NCI-H226 (cell line): ENCODE measurements at regions not wholly inside any gene's neighbourhood (a gene's known extent, or its start where the extent isn't known, plus 50 kb on each side); places are given as distances from the start of the nearest gene placed in this dataset.

Experiments
- DNase-seq: peaks from one replicate; pipeline ENCODE4 v3.0.0-alpha.2; 2015

DNA sequence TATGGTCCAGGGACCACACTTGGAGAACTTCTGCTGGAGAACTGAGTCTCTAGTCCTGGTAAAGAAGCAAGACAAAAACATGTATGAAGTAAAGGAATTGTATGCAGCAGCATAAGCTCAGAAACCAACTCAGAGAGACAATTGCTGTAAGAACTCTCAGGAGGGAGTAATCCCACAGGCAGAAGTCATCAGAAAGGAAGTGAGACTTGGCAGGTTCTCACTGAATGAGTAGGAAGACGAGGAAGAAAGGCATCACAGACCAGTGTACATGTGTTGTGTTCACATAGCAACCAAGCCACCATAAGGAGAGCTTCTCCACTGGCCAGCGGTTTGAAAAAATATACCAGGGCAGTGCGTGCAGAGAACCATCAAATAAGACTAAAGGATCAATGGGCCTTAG lies 57.9 kb upstream of the FST start:
- peak; percentile 85 for DNase-seq

DNA sequence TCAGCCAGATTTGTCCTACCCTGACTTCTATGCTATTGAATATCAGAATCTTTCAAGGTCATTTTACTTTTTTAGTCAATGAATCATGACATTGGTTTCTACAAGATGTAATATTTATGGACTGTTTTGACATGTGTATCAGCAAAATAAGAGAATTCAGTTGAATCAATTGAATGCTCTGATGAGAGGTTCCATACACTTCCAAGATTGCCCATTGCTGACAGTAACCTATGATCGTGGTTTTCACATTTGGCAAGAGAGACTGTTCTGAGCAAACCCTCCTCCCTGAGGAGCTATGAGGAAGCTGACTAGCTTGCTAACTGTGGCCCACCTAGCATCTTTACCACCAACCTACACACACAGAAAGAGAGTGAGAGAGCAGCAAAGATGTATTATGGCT lies 56.7 kb upstream of the FST start:
- peak; percentile 69 for DNase-seq

DNA sequence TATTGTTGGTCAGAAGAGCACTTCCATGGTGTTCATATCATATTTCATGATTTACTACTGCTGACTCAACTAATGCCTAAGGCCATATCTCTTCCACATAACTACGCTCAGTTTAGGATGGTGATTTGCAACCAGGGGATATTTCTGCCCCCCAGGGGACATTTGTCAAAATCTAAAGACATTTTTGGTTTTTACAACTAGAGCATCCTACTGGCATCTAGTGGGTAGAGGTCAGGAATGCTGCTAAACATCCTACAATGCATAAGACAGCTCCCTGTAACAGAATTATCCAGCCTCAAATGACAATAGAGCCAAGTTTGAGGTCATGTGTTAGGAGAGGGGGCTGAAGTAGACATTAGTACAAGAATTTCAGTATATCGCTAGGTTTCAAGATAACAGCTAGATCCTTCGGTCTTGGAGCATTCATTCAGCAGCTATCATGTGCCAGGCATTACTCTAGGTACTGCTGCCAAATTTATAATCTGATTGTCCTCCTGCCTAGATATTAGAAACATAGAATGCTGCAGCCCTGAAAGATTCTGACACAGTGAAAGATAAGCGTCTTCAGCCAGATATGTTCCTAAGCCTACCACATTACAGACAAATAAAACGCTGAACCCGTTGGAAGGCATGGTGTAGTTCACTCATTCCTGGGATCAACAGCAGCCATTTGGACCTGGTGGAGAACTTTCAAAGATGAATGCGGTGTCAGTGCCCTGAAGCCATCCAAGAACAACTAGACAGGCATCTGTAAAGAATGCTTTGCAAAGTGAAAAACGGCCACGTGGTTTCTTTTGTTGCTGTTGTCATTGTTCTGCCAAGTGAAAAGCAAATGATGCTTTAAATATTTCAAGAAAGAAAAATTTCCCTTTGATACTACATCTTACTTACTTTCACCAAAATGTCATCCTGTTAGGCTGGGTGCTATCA lies 55.5 kb upstream of the FST start:
- DNase-seq, result peak; percentile 83

DNA sequence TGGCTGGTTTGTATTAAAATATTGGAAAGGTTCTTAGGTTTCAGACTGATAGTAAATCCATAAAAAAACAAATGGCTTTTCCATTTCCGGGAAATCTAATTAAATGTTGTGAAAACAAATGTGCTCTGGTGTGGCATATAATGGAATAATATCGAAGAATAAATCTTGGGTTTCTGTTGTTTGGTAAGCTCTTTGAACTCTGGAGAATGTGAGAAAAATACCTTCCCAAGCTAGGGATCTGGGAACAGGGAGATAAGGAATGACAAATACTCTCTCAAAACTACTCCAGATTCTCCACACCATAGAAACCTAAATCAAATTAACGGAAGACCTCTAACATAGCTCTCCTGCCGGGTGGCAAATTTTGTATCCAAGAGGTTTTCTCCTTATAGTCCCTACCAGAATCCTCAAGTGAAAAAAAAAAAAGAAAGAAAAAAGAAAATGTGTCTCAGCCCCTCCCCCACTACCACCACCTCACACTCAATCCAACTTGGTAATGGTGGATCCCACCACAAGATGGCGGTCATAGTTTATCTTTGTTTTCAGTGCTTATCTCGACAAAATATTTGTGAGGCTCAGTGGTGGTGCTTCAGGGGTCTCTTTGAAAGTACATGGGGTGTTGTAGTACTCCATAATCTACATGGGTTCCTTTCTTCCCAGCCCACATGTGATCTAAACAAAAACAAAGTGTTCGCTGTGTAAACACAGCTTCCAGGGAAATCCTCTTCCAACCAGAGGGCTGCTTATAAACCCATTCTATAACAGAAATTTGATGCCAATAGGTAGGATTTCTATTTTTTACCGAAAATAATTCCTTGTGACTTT lies 54.5 kb upstream of the FST start:
- DNase-seq, result peak; percentile 51

DNA sequence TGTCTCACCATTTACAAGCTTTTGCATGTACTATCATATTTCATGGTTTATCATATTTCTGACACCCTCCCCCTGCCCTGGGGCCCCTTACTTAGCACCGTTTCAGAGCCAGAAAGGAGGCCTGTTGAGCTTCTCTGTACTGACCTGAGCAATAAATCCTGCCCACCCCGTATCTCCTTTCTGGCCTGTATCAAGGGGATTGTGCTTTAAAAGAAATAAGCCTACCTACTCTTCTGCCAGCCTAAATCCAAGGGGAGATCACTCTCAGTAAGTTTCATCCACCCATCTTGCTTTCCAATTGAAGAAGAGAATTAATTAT lies 54.0 kb upstream of the FST start:
- DNase-seq, result no peak

DNA sequence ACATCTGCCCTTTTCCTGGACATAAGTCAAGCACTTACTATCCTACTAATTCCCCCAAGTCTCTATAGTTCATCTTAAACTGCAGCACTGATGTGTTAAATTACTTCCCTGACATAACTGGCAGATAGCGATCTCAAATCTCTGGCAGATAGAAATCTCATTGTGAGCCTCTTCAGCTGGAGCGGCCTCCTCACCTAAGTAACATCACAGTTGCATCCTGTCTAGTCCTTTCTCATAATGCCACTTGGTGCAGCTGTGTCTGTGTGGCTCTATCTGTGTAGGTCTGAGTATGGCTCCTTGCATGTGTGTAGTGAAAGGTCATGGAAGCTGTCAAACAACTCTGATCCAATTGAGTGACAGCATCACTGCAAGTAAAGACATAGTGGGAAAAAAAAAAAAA lies 53.6 kb upstream of the FST start:
- no peak for DNase-seq

DNA sequence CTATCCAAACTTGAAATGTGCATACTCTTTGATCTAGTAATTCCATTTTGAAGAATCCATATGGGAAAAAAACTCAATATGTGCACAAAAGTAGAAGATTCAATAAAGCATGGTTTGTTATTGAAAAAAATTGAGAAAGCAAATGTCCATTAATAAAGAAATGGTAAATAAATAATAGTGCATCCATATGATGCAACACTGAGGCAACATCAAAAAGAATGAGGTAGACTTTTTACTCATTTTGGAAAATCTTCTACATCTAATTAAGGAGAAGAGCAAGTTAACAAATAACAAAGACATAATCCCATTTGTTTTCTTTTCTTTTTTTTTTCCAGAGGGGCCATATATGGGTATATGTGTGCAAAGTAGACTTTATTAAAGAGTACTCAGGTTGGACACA lies 52.5 kb upstream of the FST start:
- no peak for DNase-seq

DNA sequence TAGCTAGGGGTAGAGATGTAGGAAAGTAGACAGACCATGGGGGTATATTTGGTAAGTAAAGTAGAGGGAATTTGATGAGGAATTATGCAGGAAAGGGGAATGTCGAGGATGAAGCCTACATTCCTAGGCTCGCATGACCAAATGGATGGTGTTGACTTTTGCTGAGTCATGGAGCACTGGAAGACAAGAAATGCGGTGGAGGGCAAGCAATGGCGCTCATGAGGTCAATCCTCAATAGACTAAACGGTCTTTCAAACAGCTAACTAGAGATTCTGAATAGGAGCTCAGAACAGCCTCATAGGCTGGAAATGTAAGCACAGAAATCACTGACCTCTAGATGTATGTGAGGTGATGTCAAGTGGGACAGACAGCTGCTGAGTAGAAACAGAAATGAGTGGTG lies 50.7 kb upstream of the FST start:
- no peak for DNase-seq

DNA sequence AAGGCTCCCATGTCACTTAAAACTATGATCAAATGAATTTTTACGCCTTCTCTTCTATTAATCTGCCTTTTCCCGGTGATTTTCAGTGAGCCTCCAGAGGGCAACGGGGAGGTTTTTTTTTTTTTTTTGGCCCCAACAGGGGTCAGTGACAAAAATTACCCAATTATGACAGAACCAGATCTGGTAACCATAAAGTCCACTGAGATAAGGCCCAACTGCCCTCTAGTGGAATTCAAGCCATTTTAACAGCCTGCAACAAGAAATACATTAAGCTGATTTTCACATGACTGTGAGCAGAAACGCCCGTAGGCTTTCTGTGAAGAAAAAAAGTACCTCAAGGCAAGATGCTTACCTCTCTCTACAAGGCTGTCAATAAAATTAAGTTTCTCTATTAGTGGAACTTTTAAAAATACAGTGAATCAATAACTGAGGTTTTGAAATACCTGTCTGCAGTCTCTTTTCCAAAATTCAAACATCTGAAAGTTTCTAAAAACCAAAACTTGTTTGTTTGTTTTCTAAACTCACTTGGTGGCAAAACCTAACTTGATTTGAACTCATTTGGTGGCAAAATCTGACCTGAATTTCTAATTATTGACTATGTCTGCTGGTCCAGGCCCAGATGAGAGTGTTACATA lies 49.7 kb upstream of the FST start:
- DNase-seq, result peak; percentile 17
